HL-60 (cell line): ENCODE measurements at regions not wholly inside any gene's neighbourhood (a gene's known extent, or its start where the extent isn't known, plus 50 kb on each side); places are given as distances from the start of the nearest gene placed in this dataset.

Experiments
- DNase-seq, 2 experiments: peaks; one replicate each; pipeline ENCODE4 v3.0.0-alpha.2; 2010 to 2020; ENCODE audit warnings: low read depth in 1 of 2, low spot score in 1 of 2
- H3K27ac ChIP-seq: fragments of 250-450 bp; sonication (Bioruptor Pico); replicated peaks from 2 replicates; pipeline ENCODE4 v1.5.1; 2020; ENCODE audit warnings: mild to moderate bottlenecking, moderate library complexity
- H3K27me3 ChIP-seq: fragments of 250-450 bp; sonication (Bioruptor Pico); 2 replicates; pipeline ENCODE4 v1.5.1; 2021; ENCODE audit warnings: mild to moderate bottlenecking, moderate library complexity; ENCODE audit not compliant: insufficient read depth, poor library complexity, severe bottlenecking
- H3K4me3 ChIP-seq: replicated peaks from 2 replicates; pipeline ENCODE4 v1.5.1; 2011; ENCODE audit warnings: mild to moderate bottlenecking, control low read depth, low read length; ENCODE audit not compliant: insufficient read depth
- CTCF ChIP-seq: IDR thresholded peaks from one replicate; pipeline ENCODE4 v1.5.1; 2011; ENCODE audit warnings: low read length, control low read depth, inconsistent platforms; ENCODE audit not compliant: insufficient read depth
- GABPA ChIP-seq: IDR thresholded peaks from 2 replicates; pipeline ENCODE4 v1.6.1; 2012; ENCODE audit warnings: low read depth
- POLR2AphosphoS5 ChIP-seq: IDR thresholded peaks from 2 replicates; pipeline ENCODE4 v1.6.1; 2012; ENCODE audit warnings: low read depth
- REST ChIP-seq: IDR thresholded peaks from 2 replicates; pipeline ENCODE4 v1.6.1; 2012; ENCODE audit warnings: low read depth; ENCODE audit not compliant: insufficient replicate concordance
- SPI1 ChIP-seq: IDR thresholded peaks from 2 replicates; pipeline ENCODE4 v1.6.1; 2012; ENCODE audit warnings: low read depth, mild to moderate bottlenecking, borderline replicate concordance

- no peak for TF ChIP-seq POLR2AphosphoS5
- TF ChIP-seq REST: no peak
- TF ChIP-seq SPI1: no peak
- H3K4me3 ChIP-seq: no peak overlapping the region
- DNase-seq: no peak
Observed at GRCh38 chr1:164914208-164914607, 355.2 kb downstream of the PBX1 start.

GRCh38 chr1:164912290-164912689 lies 353.3 kb downstream of the PBX1 start:
- TF ChIP-seq REST: no peak
- TF ChIP-seq POLR2AphosphoS5: no peak
- no peak for TF ChIP-seq SPI1
- TF ChIP-seq GABPA: no peak
- no peak for TF ChIP-seq CTCF
- Histone ChIP-seq H3K4me3 (no peak overlapping the region), H3K27ac (no peak overlapping the region), H3K27me3 (no peaks in the 10 kb centered on the region)
- DNase-seq: no peak

More at GRCh38 chr1:164914208-164914607, 355.2 kb downstream of the PBX1 start:
- Histone ChIP-seq H3K27ac (no peak overlapping the region), H3K27me3 (no peaks in the 10 kb centered on the region)

- no peak overlapping the region for H3K27ac ChIP-seq
- H3K27me3 ChIP-seq: no peaks in the 10 kb centered on the region
- no peak overlapping the region for H3K4me3 ChIP-seq
- TF ChIP-seq CTCF (no peak), GABPA (no peak), REST (no peak), POLR2AphosphoS5 (no peak), SPI1 (no peak)
- DNase-seq: no peak
Observed at GRCh38 chr1:164910671-164911070, 351.7 kb downstream of the PBX1 start.
